Ovary (tissue), 7 donors: ENCODE measurements at regions not wholly inside any gene's neighbourhood (a gene's known extent, or its start where the extent isn't known, plus 50 kb on each side); places are given as distances from the start of the nearest gene placed in this dataset.
"Not testable (repeated sequence)": the region's sequence is repeated elsewhere in the genome, so short reads cannot be mapped to it uniquely, and the experiment has no call there.

ENCODE experiments used
- DNase-seq, 5 donors: peaks; one replicate each; pipeline ENCODE4 v3.0.0-alpha.2; 2019 to 2020
- H3K27ac ChIP-seq, 2 donors: fragments of 200-600 bp; one replicate each; pipeline versions ENCODE4 v1.5.1 to v1.8.0; 2019 to 2022
- H3K27me3 ChIP-seq: fragments of 200-600 bp; one replicate; pipeline ENCODE4 v1.8.0; 2022
- H3K36me3 ChIP-seq: fragments of 200-600 bp; sonication (generic); one replicate; pipeline ENCODE4 v1.5.1; 2019
- H3K4me1 ChIP-seq: one replicate; pipeline ENCODE4 v1.8.1; 2013; ENCODE audit warnings: mild to moderate bottlenecking, moderate library complexity; ENCODE audit not compliant: insufficient read depth
- H3K4me3 ChIP-seq: fragments of 200-600 bp; sonication (generic); one replicate; pipeline ENCODE4 v1.5.1; 2017
- H3K9me3 ChIP-seq, 2 donors: fragments of 200-600 bp in 1 of 2; sonication (generic) in 1 of 2; one replicate each; pipeline versions ENCODE4 v1.5.1 to v1.8.1; 2013 to 2019; ENCODE audit warnings: mild to moderate bottlenecking in 1 of 2, moderate library complexity in 1 of 2
- EP300 ChIP-seq: sonication (generic); formaldehyde crosslinking; IDR thresholded peaks from one replicate; pipeline ENCODE4 v1.6.1; 2017; ENCODE audit warnings: antibody characterized with exemption
- POLR2A ChIP-seq: fragments of 450-650 bp; IDR thresholded peaks from one replicate; pipeline ENCODE4 v1.6.1; 2017; ENCODE audit warnings: antibody characterized with exemption, mild to moderate bottlenecking, moderate library complexity
- WGBS, 3 donors: extraction: QIAGEN DNeasy Blood & Tissue Kit in 1 of 3; methylation state at CpG; one replicate each; pipeline versions ENCODE4 v1.1.5 to v1.1.7; 2013 to 2017; 5-methylcytosine and 5-hydroxymethylcytosine counted together
- intact Hi-C, 4 donors: fragments of 100-400 bp; cut with DNase I; formaldehyde crosslinking; loops; one replicate each; pipeline versions ENCODE4 v1.11.0 to v1.15.1; 2022 to 2023
- TF ChIP-seq, protein P1 (sequence below), 3 donors: fragments of 450-650 bp in 2 of 3; fragments of 200-600 bp in 1 of 3; IDR thresholded peaks; one replicate each; pipeline versions ENCODE4 v1.5.1 to v1.8.0; 2016 to 2022; ENCODE audit warnings: antibody characterized with exemption in 3 of 3, mild to moderate bottlenecking in 1 of 3
- donor health status: DM: no; HTN: no; CAD: no; lungs with moderate emphysema.
- donor health status: DM: no; HTN: no; CAD: no.
- donor health status: Bipolar disorder and iron deficiency.
- donor health status: DM: no; HTN: no; CAD: no.
- donor health status: DM: yes; HTN: yes; CAD: no.

DNA sequence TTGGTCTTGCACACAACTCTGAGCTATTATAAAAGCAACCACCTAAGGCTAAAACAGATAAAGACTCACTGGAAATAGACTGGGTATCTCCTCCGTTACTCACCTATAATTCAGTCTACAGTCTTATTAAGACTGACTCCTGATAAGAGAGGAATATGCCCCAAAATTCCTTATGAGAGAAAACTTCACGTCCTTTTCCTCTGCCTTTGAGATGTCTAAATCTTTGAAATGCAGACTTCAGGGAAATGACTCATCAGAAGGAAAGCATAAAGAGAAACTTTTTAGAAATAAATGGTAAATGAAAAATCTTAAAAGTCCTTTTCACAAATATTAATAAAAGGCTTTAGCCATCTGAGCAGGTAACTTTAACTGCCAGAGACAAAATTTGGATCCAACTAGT lies 187.5 kb upstream of the RTL1 start:
- H3K36me3 ChIP-seq: no peaks in the 10 kb centered on the region
- no peak overlapping the region for H3K4me3 ChIP-seq
- intact Hi-C loops: no loop called here
- TF ChIP-seq EP300 (no peak), POLR2A (no peak)
- TF ChIP-seq, protein P1, sequence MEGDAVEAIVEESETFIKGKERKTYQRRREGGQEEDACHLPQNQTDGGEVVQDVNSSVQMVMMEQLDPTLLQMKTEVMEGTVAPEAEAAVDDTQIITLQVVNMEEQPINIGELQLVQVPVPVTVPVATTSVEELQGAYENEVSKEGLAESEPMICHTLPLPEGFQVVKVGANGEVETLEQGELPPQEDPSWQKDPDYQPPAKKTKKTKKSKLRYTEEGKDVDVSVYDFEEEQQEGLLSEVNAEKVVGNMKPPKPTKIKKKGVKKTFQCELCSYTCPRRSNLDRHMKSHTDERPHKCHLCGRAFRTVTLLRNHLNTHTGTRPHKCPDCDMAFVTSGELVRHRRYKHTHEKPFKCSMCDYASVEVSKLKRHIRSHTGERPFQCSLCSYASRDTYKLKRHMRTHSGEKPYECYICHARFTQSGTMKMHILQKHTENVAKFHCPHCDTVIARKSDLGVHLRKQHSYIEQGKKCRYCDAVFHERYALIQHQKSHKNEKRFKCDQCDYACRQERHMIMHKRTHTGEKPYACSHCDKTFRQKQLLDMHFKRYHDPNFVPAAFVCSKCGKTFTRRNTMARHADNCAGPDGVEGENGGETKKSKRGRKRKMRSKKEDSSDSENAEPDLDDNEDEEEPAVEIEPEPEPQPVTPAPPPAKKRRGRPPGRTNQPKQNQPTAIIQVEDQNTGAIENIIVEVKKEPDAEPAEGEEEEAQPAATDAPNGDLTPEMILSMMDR (IDR thresholded peaks at IDR 0.05): no peak
- no peaks in the 10 kb centered on the region for H3K27me3 ChIP-seq
- 49 to 60% (median 50%) methylated on average over 2 of the region's 2 CpGs for WGBS, 3 donors
- H3K27ac ChIP-seq: no peak overlapping the region
- H3K9me3 ChIP-seq: no peaks in the 10 kb centered on the region
- H3K4me1 ChIP-seq: no peaks in the 10 kb centered on the region
- DNase-seq: no peak

DNA sequence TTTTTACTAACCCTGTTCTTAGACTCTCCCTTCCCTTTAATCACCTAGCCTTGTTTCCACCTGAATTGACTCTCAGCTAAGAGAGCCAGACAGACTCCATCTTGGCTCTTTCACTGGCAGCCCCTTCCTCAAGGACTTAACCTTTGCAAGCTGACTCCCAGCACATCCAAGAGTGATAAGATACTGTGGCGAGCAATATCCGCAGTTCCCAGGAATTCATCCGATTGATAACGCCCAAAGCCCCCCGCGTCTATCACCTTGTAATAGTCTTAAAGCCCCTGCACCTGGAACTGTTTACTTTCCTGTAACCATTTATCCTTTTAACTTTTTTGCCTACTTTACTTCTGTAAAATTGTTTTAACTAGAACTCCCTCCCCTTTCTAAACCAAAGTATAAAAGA lies 191.4 kb upstream of the RTL1 start:
- H3K36me3 ChIP-seq, H3K27me3 ChIP-seq, H3K27ac ChIP-seq, H3K4me3 ChIP-seq, H3K4me1 ChIP-seq, intact Hi-C loops, DNase-seq, H3K9me3 ChIP-seq: not testable (repeated sequence)
- 59 to 61% (median 60%) methylated on average over 6 of the region's 6 CpGs for WGBS, 3 donors

GRCh38 chr14:101096551-101096950 lies 193.0 kb upstream of the RTL1 start:
- Histone ChIP-seq H3K27me3 (no peaks in the 10 kb centered on the region), H3K4me3 (no peak overlapping the region), H3K9me3 (no peaks in the 10 kb centered on the region), H3K27ac (no peak overlapping the region), H3K36me3 (no peaks in the 10 kb centered on the region), H3K4me1 (no peaks in the 10 kb centered on the region)
- DNase-seq: no peak
- WGBS, 3 donors: 85 to 89% (median 85%) methylated on average over 2 of the region's 2 CpGs
- TF ChIP-seq POLR2A (no peak), EP300 (no peak)
- TF ChIP-seq, protein P1 (IDR thresholded peaks at IDR 0.05): no peak
- intact Hi-C loops: no loop called here

- Histone ChIP-seq H3K9me3 (no peaks in the 10 kb centered on the region), H3K27me3 (no peaks in the 10 kb centered on the region), H3K36me3 (no peaks in the 10 kb centered on the region), H3K4me1 (no peaks in the 10 kb centered on the region), H3K27ac (no peak overlapping the region), H3K4me3 (no peak overlapping the region)
- no peak for DNase-seq
- TF ChIP-seq POLR2A: no peak
- TF ChIP-seq EP300: no peak
- TF ChIP-seq, protein P1 (IDR thresholded peaks at IDR 0.05): no peak
- 81 to 86% (median 84%) methylated on average over 3 of the region's 3 CpGs for WGBS, 3 donors
- intact Hi-C loops: no loop called here
These were observed 193.7 kb upstream of the RTL1 start for GRCh38 chr14:101097109-101097793.

DNA sequence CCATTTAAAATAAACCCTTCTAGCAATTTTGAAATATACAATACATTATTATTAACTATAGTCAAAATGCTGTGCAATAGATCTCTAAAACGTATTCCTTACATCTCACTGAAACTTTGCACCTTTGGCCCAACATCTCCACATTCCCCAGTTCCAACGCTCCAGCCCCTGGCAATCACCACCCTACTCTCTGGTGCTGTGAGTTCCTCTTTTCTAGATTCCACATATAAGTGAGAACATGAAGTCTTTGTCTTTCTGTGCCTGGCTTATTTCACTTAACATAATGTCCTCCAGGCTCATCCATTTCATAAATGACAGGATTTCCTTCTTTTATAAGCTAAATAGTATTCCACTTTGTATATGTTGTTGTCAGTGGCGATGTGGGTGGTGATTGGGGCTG lies 194.7 kb upstream of the RTL1 start:
- H3K27me3 ChIP-seq: no peaks in the 10 kb centered on the region
- no peaks in the 10 kb centered on the region for H3K9me3 ChIP-seq
- H3K4me3 ChIP-seq: no peak overlapping the region
- DNase-seq: no peak
- no peak overlapping the region for H3K27ac ChIP-seq
- TF ChIP-seq, protein P1 (IDR thresholded peaks at IDR 0.05): no peak
- TF ChIP-seq POLR2A (no peak), EP300 (no peak)
- peaks cover 3% of the 10 kb centered on the region for H3K4me1 ChIP-seq
- WGBS, 3 donors: 82 to 88% (median 85%) methylated on average over 3 of the region's 3 CpGs
- H3K36me3 ChIP-seq: no peaks in the 10 kb centered on the region
- intact Hi-C loops: no loop called here
